ENCODE measurements at regions not wholly inside any gene's neighbourhood (a gene's known extent, or its start where the extent isn't known, plus 50 kb on each side); places are given as distances from the start of the nearest gene placed in this dataset.

- H3K36me3 ChIP-seq (replicated peaks in 1 of 2; ENCODE audit: insufficient read depth in 1 of 2, low read depth in 2 of 2), result no peaks in the 10 kb centered on the region
These were observed 106.2 kb downstream of the TMA16 start for GRCh38 chr4:163600727-163601126.

GRCh38 chr4:163603257-163603656 is 108.8 kb downstream of the TMA16 start:
- no peak overlapping the region for H3K27ac ChIP-seq
- WGBS, 2 donors, result 32 to 42% methylated on average over 5 of the region's 5 CpGs
- no peaks in the 10 kb centered on the region for H3K27me3 ChIP-seq
- DNase-seq (no peak), ATAC-seq (no peak)
- TF ChIP-seq, protein P1, sequence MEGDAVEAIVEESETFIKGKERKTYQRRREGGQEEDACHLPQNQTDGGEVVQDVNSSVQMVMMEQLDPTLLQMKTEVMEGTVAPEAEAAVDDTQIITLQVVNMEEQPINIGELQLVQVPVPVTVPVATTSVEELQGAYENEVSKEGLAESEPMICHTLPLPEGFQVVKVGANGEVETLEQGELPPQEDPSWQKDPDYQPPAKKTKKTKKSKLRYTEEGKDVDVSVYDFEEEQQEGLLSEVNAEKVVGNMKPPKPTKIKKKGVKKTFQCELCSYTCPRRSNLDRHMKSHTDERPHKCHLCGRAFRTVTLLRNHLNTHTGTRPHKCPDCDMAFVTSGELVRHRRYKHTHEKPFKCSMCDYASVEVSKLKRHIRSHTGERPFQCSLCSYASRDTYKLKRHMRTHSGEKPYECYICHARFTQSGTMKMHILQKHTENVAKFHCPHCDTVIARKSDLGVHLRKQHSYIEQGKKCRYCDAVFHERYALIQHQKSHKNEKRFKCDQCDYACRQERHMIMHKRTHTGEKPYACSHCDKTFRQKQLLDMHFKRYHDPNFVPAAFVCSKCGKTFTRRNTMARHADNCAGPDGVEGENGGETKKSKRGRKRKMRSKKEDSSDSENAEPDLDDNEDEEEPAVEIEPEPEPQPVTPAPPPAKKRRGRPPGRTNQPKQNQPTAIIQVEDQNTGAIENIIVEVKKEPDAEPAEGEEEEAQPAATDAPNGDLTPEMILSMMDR (IDR thresholded peaks at IDR 0.05), result no peak
- no peak for TF ChIP-seq POLR2A (IDR thresholded peaks at IDR 0.05)
- intact Hi-C loops (cut with DNase I), result no loop called here
- no peaks in the 10 kb centered on the region for H3K36me3 ChIP-seq (replicated peaks in 1 of 2; ENCODE audit: insufficient read depth in 1 of 2, low read depth in 2 of 2)
- no peak overlapping the region for H3K4me3 ChIP-seq
- no peaks in the 10 kb centered on the region for H3K9me3 ChIP-seq
- no peaks in the 10 kb centered on the region for H3K4me1 ChIP-seq

More at GRCh38 chr4:163600727-163601126, 106.2 kb downstream of the TMA16 start:
- no peak for DNase-seq
- no peaks in the 10 kb centered on the region for H3K27me3 ChIP-seq
- no peaks in the 10 kb centered on the region for H3K4me1 ChIP-seq
- WGBS, 2 donors, result 51 to 64% methylated on average over 6 of the region's 6 CpGs
- no peak for ATAC-seq
- H3K27ac ChIP-seq, result no peak overlapping the region
- TF ChIP-seq POLR2A (IDR thresholded peaks at IDR 0.05), result no peak
- TF ChIP-seq, protein P1 (IDR thresholded peaks at IDR 0.05), result no peak
- H3K9me3 ChIP-seq, result no peaks in the 10 kb centered on the region
- no peak overlapping the region for H3K4me3 ChIP-seq
- intact Hi-C loops (cut with DNase I), result no loop called here

DNA sequence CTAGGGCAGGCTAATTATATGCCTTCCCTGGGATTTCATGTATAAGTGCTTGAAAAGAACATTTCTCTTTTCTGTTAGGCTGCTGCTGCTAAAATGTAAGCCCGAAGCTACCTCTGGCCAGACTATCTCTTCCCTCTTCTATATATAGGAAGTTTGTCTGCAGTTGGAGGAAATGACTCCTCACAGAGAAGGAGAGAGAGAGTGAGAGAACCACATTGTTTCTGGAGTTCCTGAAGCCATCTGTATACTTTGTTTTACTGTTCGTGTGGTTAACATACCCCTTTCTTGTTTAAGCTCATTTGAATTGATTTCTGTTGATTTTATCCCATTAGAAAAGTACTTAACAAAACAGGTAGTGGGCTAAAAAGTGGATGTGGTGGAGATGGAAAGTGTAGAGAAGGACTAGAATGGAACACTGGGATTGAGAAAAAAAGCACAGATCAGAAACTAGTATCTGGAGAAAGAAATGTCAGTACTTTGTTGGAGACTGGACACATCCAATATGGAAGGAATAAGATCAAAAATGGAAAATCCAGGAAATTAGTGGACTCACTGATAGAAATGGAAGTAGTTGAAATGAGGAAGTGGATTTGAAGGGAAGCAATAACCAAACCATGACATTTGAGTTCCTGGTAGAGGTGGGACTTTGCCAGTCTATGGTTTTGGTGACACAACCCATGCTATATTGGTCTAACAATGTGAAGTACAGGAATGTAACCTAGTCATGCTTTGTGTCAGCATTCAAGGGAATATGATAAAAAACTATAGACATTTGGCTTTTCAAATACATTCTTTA is 112.6 kb downstream of the TMA16 start:
- ATAC-seq, result no peak
- Histone ChIP-seq H3K4me1 (no peaks in the 10 kb centered on the region), H3K27me3 (no peaks in the 10 kb centered on the region), H3K27ac (peak overlapping the region in 1 of 4 donors; percentile 26), H3K4me3 (no peak overlapping the region), H3K9me3 (no peaks in the 10 kb centered on the region), H3K36me3 (replicated peaks in 1 of 2; ENCODE audit: insufficient read depth in 1 of 2, low read depth in 2 of 2) (no peaks in the 10 kb centered on the region)
- WGBS, 2 donors, result 36 to 61% methylated on average over 2 of the region's 2 CpGs
- TF ChIP-seq POLR2A (IDR thresholded peaks at IDR 0.05), result no peak
- TF ChIP-seq, protein P1 (IDR thresholded peaks at IDR 0.05), result no peak
- intact Hi-C loops (cut with DNase I), result no loop called here
- DNase-seq, result peak in 1 of 4 donors; percentile 9

- DNase-seq (no peak), ATAC-seq (no peak)
- Histone ChIP-seq H3K4me3 (no peak overlapping the region), H3K27me3 (no peaks in the 10 kb centered on the region), H3K27ac (no peak overlapping the region), H3K9me3 (no peaks in the 10 kb centered on the region), H3K36me3 (replicated peaks in 1 of 2; ENCODE audit: insufficient read depth in 1 of 2, low read depth in 2 of 2) (no peaks in the 10 kb centered on the region), H3K4me1 (no peaks in the 10 kb centered on the region)
- TF ChIP-seq, protein P1 (IDR thresholded peaks at IDR 0.05), result no peak
- TF ChIP-seq POLR2A (IDR thresholded peaks at IDR 0.05), result no peak
- intact Hi-C loops (cut with DNase I), result no loop called here
- WGBS, 2 donors, result 50 to 59% methylated on average over 2 of the region's 2 CpGs
These were observed 114.5 kb downstream of the TMA16 start for GRCh38 chr4:163609019-163609418.

DNA sequence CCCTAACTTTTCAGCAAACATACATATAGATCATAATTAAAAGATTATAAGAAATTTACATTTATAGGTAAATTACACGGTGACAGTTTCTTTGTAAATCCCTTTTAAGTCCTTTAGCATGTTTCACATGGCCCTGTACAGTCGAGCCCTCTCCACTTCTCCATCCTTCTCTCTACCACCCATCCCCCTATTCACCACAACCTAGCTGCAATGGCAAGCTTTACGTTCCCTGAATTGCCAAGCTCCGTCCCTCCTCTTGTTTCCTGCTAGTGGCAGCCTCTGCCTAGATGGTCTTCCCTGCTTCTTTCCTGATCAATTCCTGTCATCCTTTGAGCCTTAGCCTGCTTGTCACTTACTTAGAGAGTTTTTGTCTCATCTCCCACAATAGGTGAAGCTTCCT is 116.2 kb downstream of the TMA16 start:
- ATAC-seq (no peak), DNase-seq (no peak)
- TF ChIP-seq, protein P1 (IDR thresholded peaks at IDR 0.05), result no peak
- no peak for TF ChIP-seq POLR2A (IDR thresholded peaks at IDR 0.05)
- WGBS, 2 donors, result 51 to 52% methylated on average over 4 of the region's 4 CpGs
- intact Hi-C loops (cut with DNase I), result no loop called here
- H3K36me3 ChIP-seq (replicated peaks in 1 of 2; ENCODE audit: insufficient read depth in 1 of 2, low read depth in 2 of 2), result no peaks in the 10 kb centered on the region
- H3K4me3 ChIP-seq, result no peak overlapping the region
- no peaks in the 10 kb centered on the region for H3K27me3 ChIP-seq
- no peaks in the 10 kb centered on the region for H3K9me3 ChIP-seq
- peak overlapping the region in 1 of 4 donors; percentile 47 for H3K27ac ChIP-seq
- H3K4me1 ChIP-seq, result no peaks in the 10 kb centered on the region

Measured in body of pancreas (tissue), 4 donors.